Astrocyte (in vitro differentiated cells and primary cell): ENCODE measurements at regions not wholly inside any gene's neighbourhood (a gene's known extent, or its start where the extent isn't known, plus 50 kb on each side); places are given as distances from the start of the nearest gene placed in this dataset.

Experiments
- DNase-seq: peaks from one replicate; pipeline ENCODE4 v3.0.0-alpha.2; 2010; ENCODE audit warnings: low read depth
- FAIRE-seq: peaks from 2 replicates; lab custom pipeline; 2011; peaks lifted over from hg19 to GRCh38; lab: Jason Lieb, UNC
- H2AFZ ChIP-seq: 2 replicates; pipeline ENCODE4 v1.6.0; 2012; ENCODE audit warnings: low read depth, low read length, inconsistent platforms
- H3K27ac ChIP-seq: 2 replicates; pipeline ENCODE4 v1.5.1; 2011; ENCODE audit warnings: low read depth, low read length, inconsistent platforms
- H3K27me3 ChIP-seq: 2 replicates; pipeline ENCODE4 v1.6.0; 2011; ENCODE audit warnings: low read length, inconsistent platforms; ENCODE audit not compliant: insufficient read depth
- H3K36me3 ChIP-seq: 2 replicates; pipeline ENCODE4 v1.5.1; 2011; ENCODE audit warnings: low read length, inconsistent platforms; ENCODE audit not compliant: insufficient read depth
- H3K4me1 ChIP-seq: 2 replicates; pipeline ENCODE4 v1.5.1; 2011; ENCODE audit warnings: low read length, inconsistent platforms; ENCODE audit not compliant: insufficient read depth
- H3K4me2 ChIP-seq: 2 replicates; pipeline ENCODE4 v1.6.0; 2012; ENCODE audit warnings: low read length, inconsistent platforms
- H3K4me3 ChIP-seq: 2 replicates; pipeline ENCODE4 v1.5.1; 2011; ENCODE audit warnings: low read depth, mild to moderate bottlenecking, low read length, inconsistent platforms; ENCODE audit not compliant: insufficient read depth
- H3K79me2 ChIP-seq: 2 replicates; pipeline ENCODE4 v1.6.0; 2012; ENCODE audit warnings: mild to moderate bottlenecking, low read length, inconsistent platforms; ENCODE audit not compliant: insufficient read depth
- H3K9ac ChIP-seq: 2 replicates; pipeline ENCODE4 v1.6.0; 2012; ENCODE audit warnings: mild to moderate bottlenecking, low read length, inconsistent platforms
- H3K9me3 ChIP-seq: 2 replicates; pipeline ENCODE4 v1.5.1; 2012; ENCODE audit warnings: low read depth, mild to moderate bottlenecking, low read length, inconsistent platforms; ENCODE audit not compliant: insufficient read depth
- H4K20me1 ChIP-seq: 2 replicates; pipeline ENCODE4 v1.6.0; 2012; ENCODE audit warnings: low read length, inconsistent platforms; ENCODE audit not compliant: insufficient read depth
- H3K27ac Mint-ChIP-seq: one replicate; pipeline ENCODE4 v1.8.0; 2021; ENCODE audit warnings: mild to moderate bottlenecking, mixed read lengths; ENCODE audit not compliant: unreplicated experiment
- H3K27me3 Mint-ChIP-seq: one replicate; pipeline ENCODE4 v1.8.0; 2021; ENCODE audit warnings: low read depth, mixed read lengths; ENCODE audit not compliant: unreplicated experiment
- H3K36me3 Mint-ChIP-seq: one replicate; pipeline ENCODE4 v1.8.0; 2021; ENCODE audit warnings: low read depth, mixed read lengths; ENCODE audit not compliant: unreplicated experiment
- H3K4me1 Mint-ChIP-seq: one replicate; pipeline ENCODE4 v1.8.0; 2021; ENCODE audit warnings: low read depth, mixed read lengths; ENCODE audit not compliant: unreplicated experiment
- H3K4me3 Mint-ChIP-seq: one replicate; pipeline ENCODE4 v1.8.0; 2021; ENCODE audit warnings: mild to moderate bottlenecking, moderate library complexity, mixed read lengths; ENCODE audit not compliant: unreplicated experiment
- H3K9me3 Mint-ChIP-seq: one replicate; pipeline ENCODE4 v1.8.0; 2021; ENCODE audit warnings: mild to moderate bottlenecking, mixed read lengths; ENCODE audit not compliant: unreplicated experiment
- CTCF ChIP-seq: IDR thresholded peaks from 2 replicates; pipeline ENCODE4 v1.5.1; 2011; ENCODE audit warnings: low read depth, mild to moderate bottlenecking, inconsistent platforms, low read length, moderate library complexity; ENCODE audit not compliant: insufficient read depth
- EZH2 ChIP-seq: IDR thresholded peaks from 2 replicates; pipeline ENCODE4 v1.6.1; 2012; ENCODE audit warnings: mild to moderate bottlenecking, low read length, inconsistent platforms; ENCODE audit not compliant: insufficient read depth

GRCh38 chr9:90299968-90300367 is 342.7 kb downstream of the DIRAS2 start:
- no peaks in the 10 kb centered on the region for H3K27me3 ChIP-seq
- Mint-ChIP-seq H3K4me3 (no peak overlapping the region), H3K9me3 (no peaks in the 10 kb centered on the region), H3K4me1 (peaks cover 20% of the 10 kb centered on the region), H3K27me3 (no peaks in the 10 kb centered on the region), H3K27ac (no peak overlapping the region), H3K36me3 (no peaks in the 10 kb centered on the region)
- no peak overlapping the region for H3K4me2 ChIP-seq
- no peaks in the 10 kb centered on the region for H3K36me3 ChIP-seq
- H2AFZ ChIP-seq: no peak overlapping the region
- H3K4me3 ChIP-seq: no peak overlapping the region
- H3K79me2 ChIP-seq: no peaks in the 10 kb centered on the region
- no peaks in the 10 kb centered on the region for H3K9me3 ChIP-seq
- no peak for TF ChIP-seq EZH2
- no peak for TF ChIP-seq CTCF
- peaks cover 5% of the 10 kb centered on the region for H3K4me1 ChIP-seq
- FAIRE-seq: no peak
- no peak overlapping the region for H3K27ac ChIP-seq
- no peak for DNase-seq
- H4K20me1 ChIP-seq: no peaks in the 10 kb centered on the region
- no peak overlapping the region for H3K9ac ChIP-seq

GRCh38 chr9:90300611-90301276 is 341.9 kb downstream of the DIRAS2 start:
- peaks cover 20% of the 10 kb centered on the region for H3K4me1 Mint-ChIP-seq
- TF ChIP-seq CTCF: no peak
- peak overlapping the region; percentile 66 for H3K27ac ChIP-seq
- H4K20me1 ChIP-seq: no peaks in the 10 kb centered on the region
- H3K27me3 Mint-ChIP-seq: no peaks in the 10 kb centered on the region
- H3K9me3 ChIP-seq: no peaks in the 10 kb centered on the region
- H3K27me3 ChIP-seq: no peaks in the 10 kb centered on the region
- H3K36me3 Mint-ChIP-seq: no peaks in the 10 kb centered on the region
- no peak for DNase-seq
- no peak overlapping the region for H3K4me3 Mint-ChIP-seq
- H3K4me2 ChIP-seq: peak overlapping the region; percentile 58
- no peaks in the 10 kb centered on the region for H3K9me3 Mint-ChIP-seq
- peak overlapping the region; percentile 46 for H3K9ac ChIP-seq
- no peak overlapping the region for H3K4me3 ChIP-seq
- H3K36me3 ChIP-seq: no peaks in the 10 kb centered on the region
- no peak for FAIRE-seq
- peaks cover 5% of the 10 kb centered on the region for H3K4me1 ChIP-seq
- H2AFZ ChIP-seq: no peak overlapping the region
- no peaks in the 10 kb centered on the region for H3K79me2 ChIP-seq
- peak overlapping the region; percentile 95 for H3K27ac Mint-ChIP-seq

GRCh38 chr9:90301277-90301653 is 341.4 kb downstream of the DIRAS2 start:
- Mint-ChIP-seq H3K4me3 (no peak overlapping the region), H3K27ac (peak overlapping the region; percentile 95)
- H3K27ac ChIP-seq: peak overlapping the region; percentile 66

More at GRCh38 chr9:90301277-90301653, 341.4 kb downstream of the DIRAS2 start:
- no peaks in the 10 kb centered on the region for H3K79me2 ChIP-seq
- peaks cover 5% of the 10 kb centered on the region for H3K4me1 ChIP-seq
- Mint-ChIP-seq H3K4me1 (peaks cover 20% of the 10 kb centered on the region), H3K9me3 (no peaks in the 10 kb centered on the region), H3K27me3 (no peaks in the 10 kb centered on the region), H3K36me3 (no peaks in the 10 kb centered on the region)
- TF ChIP-seq CTCF: no peak
- TF ChIP-seq EZH2: no peak
- peak overlapping the region; percentile 58 for H3K4me2 ChIP-seq
- no peak overlapping the region for H3K4me3 ChIP-seq
- no peaks in the 10 kb centered on the region for H3K27me3 ChIP-seq
- FAIRE-seq (peak; percentile 85), DNase-seq (peak; percentile 89)
- no peaks in the 10 kb centered on the region for H3K9me3 ChIP-seq
- H4K20me1 ChIP-seq: no peaks in the 10 kb centered on the region
- H3K36me3 ChIP-seq: no peaks in the 10 kb centered on the region
- no peak overlapping the region for H2AFZ ChIP-seq
- H3K9ac ChIP-seq: peak overlapping the region; percentile 46
